ENCODE measurements at regions not wholly inside any gene's neighbourhood (a gene's known extent, or its start where the extent isn't known, plus 50 kb on each side); places are given as distances from the start of the nearest gene placed in this dataset.

- TF ChIP-seq RFX5 (IDR thresholded peaks at IDR 0.05; ENCODE audit: low read depth, low read length) (no peak), MXI1 (IDR thresholded peaks at IDR 0.05; ENCODE audit: low read depth, low read length) (no peak), CHD2 (IDR thresholded peaks at IDR 0.05; ENCODE audit: borderline replicate concordance, low read depth, low read length) (no peak), USF2 (IDR thresholded peaks at IDR 0.05; ENCODE audit: borderline replicate concordance, low read depth, low read length) (no peak), MTA3 (IDR thresholded peaks at IDR 0.05; ENCODE audit: borderline replicate concordance, low read length) (no peak), EGR1 (IDR thresholded peaks at IDR 0.05; ENCODE audit: borderline replicate concordance in 1 of 2, low read depth in 2 of 2, low read length in 2 of 2) (no peak), PML (IDR thresholded peaks at IDR 0.05; ENCODE audit: low read length) (no peak)
Measured at GRCh38 chrX:26522501-26522900, 306.5 kb downstream of the MAGEB5 start (continued).

GRCh38 chrX:26511589-26512363 lies 295.8 kb downstream of the MAGEB5 start:
- WGBS (ENCODE audit: insufficient coverage, insufficient replicate concordance, low lambda C conversion rate, missing lambda C conversion rate), result 15% methylated on average over 5 of the region's 5 CpGs
- no peak for DNase-seq (ENCODE audit: low read depth, low spot score)
- no peak overlapping the region for H2AFZ ChIP-seq (ENCODE audit: control insufficient read depth, low read depth, low read length)

More at GRCh38 chrX:26511589-26512363, 295.8 kb downstream of the MAGEB5 start:
- TF ChIP-seq RCOR1 (conservative IDR thresholded peaks at IDR 0.05; ENCODE audit: low read depth, low read length) (no peak), PML (IDR thresholded peaks at IDR 0.05; ENCODE audit: low read length) (no peak), GABPA (IDR thresholded peaks at IDR 0.05; ENCODE audit: low read depth) (no peak), FOXM1 (IDR thresholded peaks at IDR 0.05; ENCODE audit: low read depth, low read length) (no peak), MXI1 (IDR thresholded peaks at IDR 0.05; ENCODE audit: low read depth, low read length) (no peak)
- H3K4me2 ChIP-seq (ENCODE audit: control insufficient read depth, insufficient read depth), result no peak overlapping the region
- FAIRE-seq (no peak), ATAC-seq (no peak)
- SMC1A ChIA-PET (ENCODE audit: uncharacterized antibody, unreplicated experiment), result no interaction called here
- H3K4me3 ChIP-seq, result no peak overlapping the region
- POLR2A ChIA-PET, result no interaction called here
- no TSS peak for BruUV-seq (replicated peaks)
- no peaks in the 10 kb centered on the region for H3K36me3 ChIP-seq (ENCODE audit: control insufficient read depth in 2 of 2, insufficient read depth in 2 of 2, low read length in 1 of 2)
- no peaks in the 10 kb centered on the region for H3K27me3 ChIP-seq (replicated peaks in 1 of 2; ENCODE audit: control insufficient read depth in 2 of 2, insufficient read depth in 2 of 2, low read length in 1 of 2)
- RAD21 ChIA-PET (ENCODE audit: unreplicated experiment), result no interaction called here
- H3K79me2 ChIP-seq (ENCODE audit: control insufficient read depth, insufficient read depth, low read length), result no peaks in the 10 kb centered on the region
- CTCF ChIA-PET, result no interaction called here
- in situ Hi-C loops (cut with MboI) (no loop called here), intact Hi-C loops (cut with micrococcal nuclease; ENCODE audit: unreplicated experiment) (no loop called here)
- no peaks in the 10 kb centered on the region for H4K20me1 ChIP-seq (ENCODE audit: control insufficient read depth, insufficient read depth)
- H3K27ac ChIP-seq (ENCODE audit: control insufficient read depth, insufficient read depth), result no peak overlapping the region
- no peaks in the 10 kb centered on the region for H3K4me1 ChIP-seq (ENCODE audit: control insufficient read depth, insufficient read depth, low read length)
- no peaks in the 10 kb centered on the region for H3K9me3 ChIP-seq (replicated peaks; ENCODE audit: control insufficient read depth, insufficient read depth, low read length)
- no peak overlapping the region for H3K9ac ChIP-seq (ENCODE audit: control insufficient read depth, insufficient read depth, low read length)

Measured in GM12878 (cell line).